Body of pancreas (tissue), 4 donors: ENCODE measurements at regions not wholly inside any gene's neighbourhood (a gene's known extent, or its start where the extent isn't known, plus 50 kb on each side); places are given as distances from the start of the nearest gene placed in this dataset.

Experiments used
- ATAC-seq: fragments of 150-250 bp; one replicate; pipeline ENCODE4 v1.9.1; 2016
- DNase-seq, 4 donors: peaks; one replicate each; pipeline ENCODE4 v3.0.0-alpha.2; 2019
- H3K27ac ChIP-seq, 4 donors: fragments of 200-600 bp; sonication (generic); 1 replicate in 3 of 4; 2 replicates in 1 of 4; pipeline versions ENCODE4 v1.5.1 to v1.6.1; 2016 to 2019; ENCODE audit warnings: mild to moderate bottlenecking in 1 of 4, mixed read lengths in 1 of 4, moderate library complexity in 1 of 4
- H3K27me3 ChIP-seq, 2 donors: fragments of 200-600 bp; sonication (generic); one replicate each; pipeline ENCODE4 v1.6.0; 2016; ENCODE audit warnings: mild to moderate bottlenecking in 1 of 2
- H3K36me3 ChIP-seq, 2 donors: fragments of 200-600 bp; sonication (generic); replicated peaks in 1 of 2; 2 replicates each; pipeline ENCODE4 v1.5.1; 2016; ENCODE audit warnings: low read depth in 2 of 2; ENCODE audit not compliant: insufficient read depth in 1 of 2
- H3K4me1 ChIP-seq: fragments of 200-600 bp; sonication (generic); one replicate; pipeline ENCODE4 v1.6.0; 2016
- H3K4me3 ChIP-seq, 2 donors: fragments of 200-600 bp; sonication (generic); 1 replicate in 1 of 2; 2 replicates in 1 of 2; pipeline ENCODE4 v1.5.1; 2016 to 2019
- H3K9me3 ChIP-seq, 3 donors: fragments of 200-600 bp; sonication (generic); 1 replicate in 2 of 3; 2 replicates in 1 of 3; pipeline ENCODE4 v1.5.1; 2016
- POLR2A ChIP-seq, 3 donors: fragments of 450-650 bp; IDR thresholded peaks; one replicate each; pipeline ENCODE4 v1.6.1; 2016; ENCODE audit warnings: antibody characterized with exemption in 3 of 3, mild to moderate bottlenecking in 2 of 3
- WGBS, 2 donors: methylation state at CpG; one replicate each; pipeline ENCODE4 v1.1.5; 2017; 5-methylcytosine and 5-hydroxymethylcytosine counted together
- intact Hi-C: fragments of 100-400 bp; cut with DNase I; formaldehyde crosslinking; loops from one replicate; pipeline ENCODE4 v1.15.1; 2023
- TF ChIP-seq, protein P1 (sequence below), 7 experiments: fragments of 450-650 bp in 4 of 7; fragments of 200-600 bp in 3 of 7; sonication (generic) in 3 of 7; IDR thresholded peaks; one replicate each; pipeline ENCODE4 v1.5.1; 2016 to 2019; ENCODE audit warnings: antibody characterized with exemption in 7 of 7

DNA sequence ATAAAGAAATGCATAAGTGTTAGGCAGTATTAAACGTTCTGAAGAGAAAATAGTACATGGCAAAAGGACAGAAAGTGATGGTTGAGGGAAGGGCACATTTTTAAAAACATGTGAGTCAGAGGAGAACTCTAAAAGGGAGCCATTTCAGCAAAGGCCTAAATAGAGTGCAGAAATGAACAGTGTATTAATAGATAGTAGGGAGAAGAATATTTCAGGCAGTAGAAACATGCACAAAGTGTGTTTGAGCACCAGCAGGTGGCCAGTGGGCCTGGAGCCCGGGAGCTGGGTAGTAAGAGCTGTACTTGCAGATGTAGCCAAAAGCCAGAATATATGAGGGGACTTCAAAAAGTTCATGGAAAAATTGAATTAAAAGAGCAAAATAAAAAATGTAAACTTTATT, 288.1 kb upstream of the FIGN start:
- WGBS, 2 donors: 33 to 49% methylated on average over 2 of the region's 2 CpGs
- H3K27ac ChIP-seq: no peak overlapping the region
- ATAC-seq (no peak), DNase-seq (no peak)
- H3K9me3 ChIP-seq: no peaks in the 10 kb centered on the region
- H3K27me3 ChIP-seq: no peaks in the 10 kb centered on the region
- H3K4me3 ChIP-seq: no peak overlapping the region
- H3K36me3 ChIP-seq: no peaks in the 10 kb centered on the region
- intact Hi-C loops: no loop called here
- TF ChIP-seq, protein P1, sequence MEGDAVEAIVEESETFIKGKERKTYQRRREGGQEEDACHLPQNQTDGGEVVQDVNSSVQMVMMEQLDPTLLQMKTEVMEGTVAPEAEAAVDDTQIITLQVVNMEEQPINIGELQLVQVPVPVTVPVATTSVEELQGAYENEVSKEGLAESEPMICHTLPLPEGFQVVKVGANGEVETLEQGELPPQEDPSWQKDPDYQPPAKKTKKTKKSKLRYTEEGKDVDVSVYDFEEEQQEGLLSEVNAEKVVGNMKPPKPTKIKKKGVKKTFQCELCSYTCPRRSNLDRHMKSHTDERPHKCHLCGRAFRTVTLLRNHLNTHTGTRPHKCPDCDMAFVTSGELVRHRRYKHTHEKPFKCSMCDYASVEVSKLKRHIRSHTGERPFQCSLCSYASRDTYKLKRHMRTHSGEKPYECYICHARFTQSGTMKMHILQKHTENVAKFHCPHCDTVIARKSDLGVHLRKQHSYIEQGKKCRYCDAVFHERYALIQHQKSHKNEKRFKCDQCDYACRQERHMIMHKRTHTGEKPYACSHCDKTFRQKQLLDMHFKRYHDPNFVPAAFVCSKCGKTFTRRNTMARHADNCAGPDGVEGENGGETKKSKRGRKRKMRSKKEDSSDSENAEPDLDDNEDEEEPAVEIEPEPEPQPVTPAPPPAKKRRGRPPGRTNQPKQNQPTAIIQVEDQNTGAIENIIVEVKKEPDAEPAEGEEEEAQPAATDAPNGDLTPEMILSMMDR (IDR thresholded peaks at IDR 0.05): no peak
- no peak for TF ChIP-seq POLR2A (IDR thresholded peaks at IDR 0.05)
- H3K4me1 ChIP-seq: no peaks in the 10 kb centered on the region

- intact Hi-C loops: no loop called here
- DNase-seq (peak in 2 of 4 donors; percentile 5 to 7), ATAC-seq (peak; percentile 48)
Measured at GRCh38 chr2:164015328-164016123, 279.7 kb upstream of the FIGN start.

DNA sequence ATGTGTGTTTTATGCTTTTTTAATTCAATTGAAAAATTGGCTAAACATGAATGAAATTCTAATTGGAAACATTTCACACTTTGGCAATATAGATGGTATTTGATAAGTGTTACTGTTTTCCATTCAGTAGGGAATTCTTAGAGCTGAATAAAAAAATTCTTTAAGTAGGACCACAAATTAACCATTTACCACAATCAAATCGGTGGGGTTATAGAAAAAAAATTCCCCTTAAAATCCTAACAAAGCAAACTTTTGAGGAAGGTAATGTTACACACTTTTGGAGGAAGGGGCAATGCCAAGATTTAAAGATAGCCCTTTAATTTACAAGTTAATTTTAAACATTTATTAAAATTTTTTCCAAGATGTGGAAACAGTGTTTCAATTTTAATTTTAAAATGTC, 279.0 kb upstream of the FIGN start:
- no peak for DNase-seq
- no peaks in the 10 kb centered on the region for H3K27me3 ChIP-seq
- no peak overlapping the region for H3K4me3 ChIP-seq
- no peak for TF ChIP-seq POLR2A (IDR thresholded peaks at IDR 0.05)
- TF ChIP-seq, protein P1 (IDR thresholded peaks at IDR 0.05): no peak
- intact Hi-C loops: no loop called here
- 58 to 61% methylated on average over 1 of the region's 1 CpG for WGBS, 2 donors
- H3K27ac ChIP-seq: no peak overlapping the region
- ATAC-seq: no peak
- H3K36me3 ChIP-seq: no peaks in the 10 kb centered on the region
- H3K4me1 ChIP-seq: no peaks in the 10 kb centered on the region
- no peaks in the 10 kb centered on the region for H3K9me3 ChIP-seq

More at GRCh38 chr2:164015328-164016123, 279.7 kb upstream of the FIGN start:
- H3K4me3 ChIP-seq: no peak overlapping the region
- H3K27ac ChIP-seq: no peak overlapping the region
- no peaks in the 10 kb centered on the region for H3K4me1 ChIP-seq
- H3K36me3 ChIP-seq: no peaks in the 10 kb centered on the region
- H3K27me3 ChIP-seq: no peaks in the 10 kb centered on the region
- WGBS, 2 donors: 34 to 36% methylated on average over 12 of the region's 12 CpGs
- no peak for TF ChIP-seq POLR2A (IDR thresholded peaks at IDR 0.05)
- TF ChIP-seq, protein P1 (IDR thresholded peaks at IDR 0.05): no peak
- no peaks in the 10 kb centered on the region for H3K9me3 ChIP-seq

- no peak overlapping the region for H3K4me3 ChIP-seq
- no peak overlapping the region for H3K27ac ChIP-seq
- no peaks in the 10 kb centered on the region for H3K9me3 ChIP-seq
- H3K4me1 ChIP-seq: no peaks in the 10 kb centered on the region
- H3K36me3 ChIP-seq: no peaks in the 10 kb centered on the region
- DNase-seq (no peak), ATAC-seq (no peak)
- H3K27me3 ChIP-seq: no peaks in the 10 kb centered on the region
- 67 to 71% methylated on average over 11 of the region's 11 CpGs for WGBS, 2 donors
- intact Hi-C loops: no loop called here
- TF ChIP-seq, protein P1 (IDR thresholded peaks at IDR 0.05): no peak
- TF ChIP-seq POLR2A (IDR thresholded peaks at IDR 0.05): no peak
Measured at GRCh38 chr2:164014068-164014731, 278.4 kb upstream of the FIGN start.
